Ishikawa (cell line): ENCODE measurements at regions not wholly inside any gene's neighbourhood (a gene's known extent, or its start where the extent isn't known, plus 50 kb on each side); places are given as distances from the start of the nearest gene placed in this dataset.

ENCODE experiments used
- CEBPB ChIP-seq: IDR thresholded peaks from 2 replicates; pipeline ENCODE4 v1.6.1; 2012
- CREB1 ChIP-seq: IDR thresholded peaks from 2 replicates; pipeline ENCODE4 v1.6.1; 2012; ENCODE audit warnings: low read depth
- EGR1 ChIP-seq: IDR thresholded peaks from 2 replicates; pipeline ENCODE4 v1.6.1; 2012
- EP300 ChIP-seq: IDR thresholded peaks from 2 replicates; pipeline ENCODE4 v1.6.1; 2012; ENCODE audit warnings: borderline replicate concordance
- FOXM1 ChIP-seq: IDR thresholded peaks from 2 replicates; pipeline ENCODE4 v1.6.1; 2012; ENCODE audit warnings: low read depth, borderline replicate concordance
- MAX ChIP-seq: IDR thresholded peaks from 2 replicates; pipeline ENCODE4 v1.6.1; 2012
- NFIC ChIP-seq: IDR thresholded peaks from 2 replicates; pipeline ENCODE4 v1.6.1; 2012
- RAD21 ChIP-seq: IDR thresholded peaks from 2 replicates; pipeline ENCODE4 v1.6.1; 2012; ENCODE audit warnings: low read depth
- REST ChIP-seq: IDR thresholded peaks from 2 replicates; pipeline ENCODE4 v1.6.1; 2012; ENCODE audit warnings: low read depth, mild to moderate bottlenecking
- TAF1 ChIP-seq: IDR thresholded peaks from 2 replicates; pipeline ENCODE4 v1.6.1; 2012; ENCODE audit warnings: low read depth, mild to moderate bottlenecking
- TCF12 ChIP-seq: IDR thresholded peaks from 2 replicates; pipeline ENCODE4 v1.6.1; 2012; ENCODE audit warnings: low read depth
- TEAD4 ChIP-seq: IDR thresholded peaks from 2 replicates; pipeline ENCODE4 v1.6.1; 2012
- YY1 ChIP-seq: IDR thresholded peaks from 2 replicates; pipeline ENCODE4 v1.6.1; 2012; ENCODE audit warnings: low read depth
- ZBTB7A ChIP-seq: IDR thresholded peaks from 2 replicates; pipeline ENCODE4 v1.6.1; 2012; ENCODE audit warnings: low read depth
- TF ChIP-seq, protein P1 (sequence below): IDR thresholded peaks from 2 replicates; pipeline ENCODE4 v1.6.1; 2012

DNA sequence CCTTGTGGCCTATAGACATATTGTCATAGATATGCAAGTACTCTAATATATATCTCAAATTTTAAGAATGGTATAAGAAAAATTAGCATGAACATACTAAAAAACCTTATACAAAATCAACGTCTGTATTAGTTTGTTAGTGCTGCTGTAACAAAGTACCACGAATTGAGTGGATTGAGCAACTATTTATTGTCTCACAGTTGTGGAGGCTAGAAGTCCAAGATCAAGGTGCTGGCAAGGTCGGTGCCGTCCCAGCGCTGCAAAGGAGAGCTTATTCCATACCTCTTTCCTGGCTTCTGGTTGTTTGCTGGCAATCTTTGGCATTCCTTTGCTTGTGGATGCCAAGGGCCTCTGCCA lies 317.6 kb upstream of the FERMT1 start:
- TF ChIP-seq YY1: no peak
- no peak for TF ChIP-seq EGR1
- no peak for TF ChIP-seq EP300
- TF ChIP-seq, protein P1, sequence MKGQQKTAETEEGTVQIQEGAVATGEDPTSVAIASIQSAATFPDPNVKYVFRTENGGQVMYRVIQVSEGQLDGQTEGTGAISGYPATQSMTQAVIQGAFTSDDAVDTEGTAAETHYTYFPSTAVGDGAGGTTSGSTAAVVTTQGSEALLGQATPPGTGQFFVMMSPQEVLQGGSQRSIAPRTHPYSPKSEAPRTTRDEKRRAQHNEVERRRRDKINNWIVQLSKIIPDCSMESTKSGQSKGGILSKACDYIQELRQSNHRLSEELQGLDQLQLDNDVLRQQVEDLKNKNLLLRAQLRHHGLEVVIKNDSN: no peak
- TF ChIP-seq NFIC: no peak

- TF ChIP-seq ZBTB7A (no peak), EGR1 (no peak), TCF12 (no peak), TAF1 (no peak), CREB1 (no peak), CEBPB (no peak), NFIC (no peak)
- TF ChIP-seq, protein P1: no peak
Measured at GRCh38 chr20:6439737-6440442, 317.1 kb upstream of the FERMT1 start.

GRCh38 chr20:6434131-6434530 lies 311.3 kb upstream of the FERMT1 start:
- no peak for TF ChIP-seq EGR1

DNA sequence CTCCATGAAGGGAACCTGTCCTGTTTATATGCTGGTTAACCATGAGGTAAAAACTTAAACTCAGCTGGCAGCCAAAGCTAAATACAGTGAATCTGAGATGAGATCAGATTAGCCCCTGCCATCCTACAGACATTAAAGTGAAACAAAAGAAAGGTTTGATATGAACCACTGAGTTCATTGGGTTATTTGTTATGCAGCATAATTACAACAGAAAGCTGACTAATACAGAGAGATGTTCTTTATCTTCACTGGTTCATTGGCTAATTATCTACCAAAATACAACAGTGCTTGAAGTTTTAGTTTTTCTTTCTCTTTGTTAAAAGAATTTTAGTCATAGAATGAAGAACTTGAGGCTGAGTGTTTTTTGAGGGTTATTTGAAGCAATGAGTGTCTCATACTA lies 307.6 kb upstream of the FERMT1 start:
- no peak for TF ChIP-seq TEAD4
- no peak for TF ChIP-seq NFIC
- no peak for TF ChIP-seq FOXM1
- TF ChIP-seq REST: no peak
- no peak for TF ChIP-seq EGR1
- no peak for TF ChIP-seq TCF12
- TF ChIP-seq, protein P1: no peak
- TF ChIP-seq RAD21: no peak
- no peak for TF ChIP-seq YY1
- no peak for TF ChIP-seq EP300
- TF ChIP-seq MAX: no peak
- TF ChIP-seq ZBTB7A: no peak
- TF ChIP-seq CEBPB: no peak

DNA sequence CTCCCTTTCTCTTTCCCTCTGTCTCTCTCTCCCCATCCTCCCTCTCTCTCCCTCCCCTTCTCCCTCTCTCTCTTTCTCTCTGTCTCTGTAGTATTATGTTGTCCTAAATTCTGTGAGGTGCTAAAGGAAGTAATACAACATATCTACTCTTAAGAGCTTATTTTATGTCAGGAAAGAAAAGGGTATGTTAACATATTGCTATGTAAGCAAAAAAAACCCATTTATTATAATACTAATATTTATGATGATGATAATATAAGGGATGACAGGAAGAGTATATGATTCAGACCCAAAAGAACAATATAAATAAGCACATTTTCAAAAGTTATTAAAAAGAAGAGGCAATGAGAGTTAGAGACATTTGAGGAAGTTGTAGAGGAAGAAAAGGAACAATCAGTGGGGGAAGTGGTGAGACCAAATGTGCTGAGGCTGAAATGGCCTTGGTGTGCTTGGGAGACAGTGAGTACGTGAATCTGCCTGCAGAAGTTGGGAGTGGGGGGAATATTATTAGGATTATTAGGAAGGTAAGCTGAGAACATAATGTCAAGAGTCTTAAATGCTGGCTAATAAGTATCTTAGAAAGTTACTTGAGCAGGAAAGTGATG lies 303.6 kb upstream of the FERMT1 start:
- TF ChIP-seq EGR1 (no peak), ZBTB7A (no peak), MAX (no peak), EP300 (no peak), YY1 (no peak), RAD21 (no peak), FOXM1 (no peak), REST (no peak), CREB1 (no peak), TCF12 (no peak), TAF1 (no peak), TEAD4 (no peak), CEBPB (no peak)
- TF ChIP-seq, protein P1: no peak
